GM18520 (cell line): ENCODE measurements at regions not wholly inside any gene's neighbourhood (a gene's known extent, or its start where the extent isn't known, plus 50 kb on each side); places are given as distances from the start of the nearest gene placed in this dataset.
"Not testable (repeated sequence)": the region's sequence is repeated elsewhere in the genome, so short reads cannot be mapped to it uniquely, and the experiment has no call there.

Source experiments
- ATAC-seq: cut with Tn5 transposase; IDR thresholded peaks from one replicate; pipeline ENCODE4 v1.9.1; 2021; ENCODE audit not compliant: unreplicated experiment

DNA sequence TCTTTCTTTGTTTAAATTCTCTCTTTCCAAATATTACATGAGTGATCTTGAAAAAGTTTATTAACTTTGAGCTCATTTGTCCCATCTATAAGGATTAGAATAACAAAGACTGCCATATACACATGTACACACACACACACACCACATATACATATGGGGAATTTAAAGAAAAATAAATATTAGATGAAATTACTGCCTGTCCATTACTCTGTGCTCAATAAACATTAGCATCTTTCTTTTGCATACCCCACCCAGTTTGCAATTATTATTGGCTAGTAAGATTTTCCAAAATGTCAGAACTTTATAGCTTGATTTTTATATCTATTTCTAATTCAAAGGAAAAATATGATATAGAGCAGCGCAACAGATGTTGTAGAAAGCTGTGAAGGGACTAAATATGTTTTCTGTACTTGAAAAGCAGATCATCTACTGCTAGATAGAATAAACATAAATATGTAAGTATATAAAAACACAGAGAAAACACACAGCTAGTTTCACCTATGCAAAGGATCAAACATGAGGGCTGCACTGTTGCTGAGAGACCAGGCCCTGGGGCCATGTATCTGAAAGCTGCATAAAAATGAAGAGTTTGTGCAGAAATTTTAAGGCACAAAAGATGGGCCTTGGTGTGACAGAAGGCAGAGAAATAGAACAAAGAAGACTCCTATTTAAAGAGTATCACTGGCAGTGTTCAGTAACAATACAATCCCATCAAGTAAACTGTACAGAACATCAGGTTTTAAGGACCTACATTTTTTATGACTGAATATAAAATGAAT, 114.2 kb upstream of the NECTIN3 start:
- ATAC-seq, result no peak

GRCh38 chr3:110958313-110959147, 113.1 kb upstream of the NECTIN3 start:
- no peak for ATAC-seq

DNA sequence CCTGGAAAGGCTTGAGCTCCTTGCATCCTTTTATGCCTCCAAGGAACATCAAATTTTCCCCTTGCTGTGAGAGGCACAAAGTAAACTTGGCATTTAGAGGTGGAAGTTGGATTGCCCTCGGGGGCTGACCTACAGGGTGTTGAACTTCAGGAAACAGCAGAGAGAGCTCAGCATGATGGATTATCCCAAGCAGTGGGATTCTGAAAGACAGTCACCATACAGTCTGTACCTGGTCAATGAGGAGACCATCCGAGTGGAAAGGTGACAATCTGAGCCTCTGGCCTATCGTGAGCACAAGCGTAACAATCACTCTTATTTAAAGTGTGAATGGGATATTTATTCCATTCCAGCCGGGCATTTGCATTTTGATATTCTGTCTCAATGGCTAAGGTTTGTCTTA, 105.6 kb upstream of the NECTIN3 start:
- ATAC-seq, result no peak

DNA sequence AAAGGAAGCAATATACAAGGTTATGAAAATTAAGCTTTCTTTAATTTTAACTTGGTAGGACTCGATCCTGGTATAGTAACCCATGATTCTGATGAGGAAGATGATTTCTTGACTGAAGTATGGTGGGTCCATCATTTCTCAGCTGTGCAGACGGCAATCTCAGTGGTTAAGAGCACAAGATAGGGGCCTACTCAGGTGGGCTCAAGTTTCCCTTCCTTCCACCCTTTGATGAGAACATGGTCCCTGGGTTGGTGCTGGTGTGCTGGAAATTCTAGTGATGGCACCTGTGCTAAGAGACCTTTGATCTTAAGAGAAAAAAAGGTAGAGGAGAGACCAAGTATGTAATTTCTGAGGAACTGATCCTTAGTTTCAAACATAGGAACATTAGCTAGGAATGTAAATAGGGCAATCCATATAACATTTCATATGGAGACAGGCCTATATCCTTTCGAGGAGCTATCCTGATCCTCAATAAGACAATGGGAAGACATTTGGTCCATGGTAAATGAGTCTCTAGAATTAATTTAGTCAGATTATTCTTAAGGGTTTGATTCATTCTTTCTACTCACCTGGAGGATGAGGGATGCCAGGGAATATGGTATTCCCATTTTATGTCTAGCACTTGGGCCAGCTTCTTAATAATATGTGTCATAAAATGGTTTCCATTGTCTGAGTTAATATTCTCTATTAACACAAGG, 104.5 kb upstream of the NECTIN3 start:
- ATAC-seq, result no peak

DNA sequence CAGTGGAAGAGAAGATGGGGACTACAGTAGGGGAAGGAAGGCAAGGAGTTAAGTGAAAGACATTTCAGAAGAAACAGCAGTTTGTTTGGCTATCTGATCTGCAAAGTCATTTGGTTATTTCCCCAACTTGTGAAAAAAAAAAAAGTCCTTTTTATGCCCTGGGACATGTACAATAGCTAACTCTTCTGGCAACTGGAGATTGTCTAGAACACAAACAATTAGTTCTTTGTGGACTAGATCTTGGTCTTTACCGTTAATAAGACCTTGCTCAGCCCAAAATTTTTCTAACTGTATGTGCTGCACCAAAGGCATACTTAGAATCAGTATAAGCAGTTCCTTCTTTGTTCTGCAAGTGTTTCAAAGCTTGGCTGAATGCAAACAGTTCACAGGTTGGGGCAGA, 103.5 kb upstream of the NECTIN3 start:
- ATAC-seq, result no peak

- no peak for ATAC-seq
Observed at GRCh38 chr3:110969229-110970211, 102.1 kb upstream of the NECTIN3 start.

DNA sequence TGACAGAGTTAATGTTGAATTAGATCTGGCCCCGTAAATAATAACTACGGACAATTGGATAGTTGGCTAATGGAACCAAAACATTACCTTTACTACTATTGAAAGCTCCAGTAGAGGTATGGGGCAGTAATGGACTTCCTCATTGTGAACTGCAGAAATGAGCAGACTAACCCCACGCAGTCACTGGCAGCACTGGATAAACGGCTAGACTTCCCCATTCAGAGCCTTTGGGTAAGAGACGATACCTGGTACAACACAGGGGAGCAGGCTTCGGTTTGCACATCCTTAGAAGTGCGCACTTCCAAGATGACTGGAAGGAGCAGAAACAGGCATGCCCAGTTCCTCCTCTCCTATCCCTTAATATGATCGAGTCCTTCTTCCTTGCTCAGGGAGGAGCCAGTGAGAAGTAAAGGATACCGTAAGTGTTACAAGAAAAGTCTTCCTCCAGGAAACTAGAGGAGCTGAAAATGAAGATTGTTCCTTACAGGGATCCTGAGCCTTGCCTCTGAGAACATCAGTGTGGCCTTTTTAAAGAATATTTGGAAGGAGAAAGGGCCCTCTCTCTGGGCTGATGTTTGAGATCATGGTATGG, 100.5 kb upstream of the NECTIN3 start:
- ATAC-seq, result no peak

DNA sequence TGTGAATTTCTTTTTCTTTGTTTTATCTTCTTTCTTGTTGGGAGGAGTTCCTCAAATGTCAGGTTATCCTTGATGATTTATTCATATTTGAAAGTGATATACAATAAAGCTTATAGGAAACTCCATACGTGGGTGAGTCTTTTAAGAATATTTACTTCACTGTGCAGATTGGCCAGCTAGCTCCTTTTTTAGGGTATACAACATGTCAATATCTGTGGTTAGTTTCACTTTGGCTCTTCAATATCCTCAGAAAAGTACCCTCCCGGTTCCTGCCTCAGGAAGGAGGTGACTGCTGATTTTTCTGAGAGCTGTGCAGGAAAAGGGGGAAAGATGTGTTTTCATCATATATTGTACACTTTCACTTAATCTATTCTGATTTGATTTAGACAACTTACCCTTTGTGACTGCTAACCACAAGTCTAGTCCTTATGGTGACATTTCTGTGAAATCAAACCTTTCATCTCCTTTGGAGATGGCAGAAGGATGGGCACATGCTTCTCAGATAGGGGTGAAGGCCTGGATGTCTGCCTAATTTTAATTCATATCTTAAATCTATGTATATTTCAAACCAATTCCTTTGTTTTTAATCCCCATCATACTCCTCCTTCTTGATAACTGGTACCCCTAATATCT, 98.2 kb upstream of the NECTIN3 start:
- ATAC-seq, result no peak

GRCh38 chr3:110974902-110975301, 96.7 kb upstream of the NECTIN3 start:
- ATAC-seq, result no peak

- ATAC-seq, result no peak
Observed at GRCh38 chr3:110984456-110985250, 87.0 kb upstream of the NECTIN3 start.

GRCh38 chr3:110989446-110989845, 82.2 kb upstream of the NECTIN3 start:
- ATAC-seq, result no peak

DNA sequence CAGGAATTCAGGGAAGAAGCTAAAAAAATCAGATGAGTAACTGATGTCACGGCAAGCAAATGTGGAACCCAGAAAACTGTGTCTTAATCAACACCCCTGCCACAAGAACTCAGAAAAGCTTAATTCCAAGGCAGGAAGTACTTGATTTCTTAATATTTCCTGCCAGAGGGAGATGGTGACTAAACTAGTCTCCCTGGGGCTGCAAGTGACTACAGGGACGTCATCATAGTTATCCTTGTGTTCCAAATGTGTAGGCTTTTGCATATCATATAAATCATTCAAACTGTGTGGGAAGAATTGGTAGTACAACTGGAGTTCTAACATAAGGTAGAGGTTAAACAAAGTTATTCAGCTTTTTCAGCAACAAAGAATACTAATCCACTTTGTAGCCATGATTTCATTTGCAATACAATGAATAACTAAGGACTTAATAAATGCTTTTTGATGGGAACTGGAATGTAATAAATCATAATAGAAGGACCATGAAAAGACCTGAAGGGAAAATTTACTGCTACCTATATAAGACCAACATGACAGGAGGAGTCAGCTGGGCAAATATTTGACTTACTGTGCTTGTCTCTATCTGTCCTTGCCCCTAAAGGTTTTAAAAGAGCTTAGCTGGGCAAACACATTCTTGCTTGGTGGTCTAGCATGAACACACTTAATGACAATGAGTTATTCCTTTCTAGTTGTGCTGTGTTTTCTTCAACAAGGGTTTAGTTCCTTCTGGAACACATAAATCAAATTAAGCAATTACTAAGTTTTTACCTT, 76.0 kb upstream of the NECTIN3 start:
- ATAC-seq, result no peak

GRCh38 chr3:110998766-110999165, 72.8 kb upstream of the NECTIN3 start:
- not testable (repeated sequence) for ATAC-seq

- not testable (repeated sequence) for ATAC-seq
Observed at GRCh38 chr3:111006485-111006884, 65.1 kb upstream of the NECTIN3 start.

DNA sequence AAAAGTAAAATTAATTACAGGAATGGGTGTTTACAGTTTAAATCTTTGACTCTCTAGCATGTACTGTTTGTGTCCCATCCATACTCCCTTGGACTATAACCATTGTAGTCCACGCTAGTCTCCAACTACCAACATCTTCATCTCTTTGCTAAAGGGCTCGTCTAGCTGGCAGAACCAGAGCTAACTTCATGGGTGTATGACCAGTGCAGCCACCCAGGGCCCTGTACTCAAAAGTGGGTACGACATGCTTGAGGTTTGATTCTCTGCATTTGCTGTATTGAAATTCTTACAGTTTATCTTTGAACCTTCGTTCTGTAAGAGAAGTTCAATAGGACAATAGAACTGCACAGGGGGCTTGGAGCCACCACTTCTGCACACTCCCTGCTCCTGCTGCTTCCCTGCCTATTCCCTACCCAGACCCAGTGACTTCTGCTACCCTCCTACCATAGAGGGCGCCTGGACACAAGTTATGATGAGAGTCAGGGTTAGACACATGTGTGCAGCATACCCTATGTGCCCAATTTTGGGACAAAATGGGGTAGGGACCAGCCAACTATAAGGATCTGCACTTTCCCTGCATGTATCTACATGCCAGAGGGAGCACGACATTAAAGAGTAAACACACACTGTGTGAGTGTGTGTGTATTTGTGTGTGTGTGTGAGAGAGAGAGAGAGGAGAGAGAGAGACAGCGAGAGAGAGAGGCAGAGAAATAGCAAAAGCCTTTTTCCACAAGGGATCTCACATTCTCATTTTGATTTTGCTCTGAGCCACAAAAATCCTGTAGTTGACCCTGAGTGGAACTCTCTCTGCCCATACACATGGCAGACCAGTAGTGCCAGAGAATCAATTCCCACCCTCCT, 59.0 kb upstream of the NECTIN3 start:
- no peak for ATAC-seq
